GM12878 (cell line): ENCODE measurements at regions not wholly inside any gene's neighbourhood (a gene's known extent, or its start where the extent isn't known, plus 50 kb on each side); places are given as distances from the start of the nearest gene placed in this dataset.

Source experiments
- ASH2L ChIP-seq: fragments of 300-600, 200-600 bp; sonication (generic); IDR thresholded peaks from 2 replicates; pipeline ENCODE4 v1.6.1; 2017; ENCODE audit warnings: low read depth, mild to moderate bottlenecking, borderline replicate concordance
- CEBPB ChIP-seq, 2 experiments: fragments of 150-350 bp in 1 of 2; IDR thresholded peaks; 2 replicates each; pipeline ENCODE4 v1.6.1; 2012 to 2014; ENCODE audit warnings: low read depth in 2 of 2, low read length in 2 of 2, borderline replicate concordance in 1 of 2, inconsistent platforms in 1 of 2
- POLR2A ChIP-seq: IDR thresholded peaks from 2 replicates; pipeline ENCODE4 v1.6.1; 2011; ENCODE audit warnings: low read depth, mild to moderate bottlenecking, low read length
- TF ChIP-seq, protein P1 (sequence below), 3 experiments: IDR thresholded peaks in 2 of 3; conservative IDR thresholded peaks in 1 of 3; 2 replicates each; pipeline ENCODE4 v1.5.1; 2011; ENCODE audit warnings: low read depth in 3 of 3, low read length in 3 of 3, mild to moderate bottlenecking in 3 of 3, control low read depth in 2 of 3, moderate library complexity in 2 of 3, inconsistent platforms in 1 of 3, mixed read lengths in 1 of 3; ENCODE audit not compliant: control insufficient read depth in 2 of 3, insufficient read depth in 1 of 3; ENCODE audit errors: extremely low read depth in 1 of 3

DNA sequence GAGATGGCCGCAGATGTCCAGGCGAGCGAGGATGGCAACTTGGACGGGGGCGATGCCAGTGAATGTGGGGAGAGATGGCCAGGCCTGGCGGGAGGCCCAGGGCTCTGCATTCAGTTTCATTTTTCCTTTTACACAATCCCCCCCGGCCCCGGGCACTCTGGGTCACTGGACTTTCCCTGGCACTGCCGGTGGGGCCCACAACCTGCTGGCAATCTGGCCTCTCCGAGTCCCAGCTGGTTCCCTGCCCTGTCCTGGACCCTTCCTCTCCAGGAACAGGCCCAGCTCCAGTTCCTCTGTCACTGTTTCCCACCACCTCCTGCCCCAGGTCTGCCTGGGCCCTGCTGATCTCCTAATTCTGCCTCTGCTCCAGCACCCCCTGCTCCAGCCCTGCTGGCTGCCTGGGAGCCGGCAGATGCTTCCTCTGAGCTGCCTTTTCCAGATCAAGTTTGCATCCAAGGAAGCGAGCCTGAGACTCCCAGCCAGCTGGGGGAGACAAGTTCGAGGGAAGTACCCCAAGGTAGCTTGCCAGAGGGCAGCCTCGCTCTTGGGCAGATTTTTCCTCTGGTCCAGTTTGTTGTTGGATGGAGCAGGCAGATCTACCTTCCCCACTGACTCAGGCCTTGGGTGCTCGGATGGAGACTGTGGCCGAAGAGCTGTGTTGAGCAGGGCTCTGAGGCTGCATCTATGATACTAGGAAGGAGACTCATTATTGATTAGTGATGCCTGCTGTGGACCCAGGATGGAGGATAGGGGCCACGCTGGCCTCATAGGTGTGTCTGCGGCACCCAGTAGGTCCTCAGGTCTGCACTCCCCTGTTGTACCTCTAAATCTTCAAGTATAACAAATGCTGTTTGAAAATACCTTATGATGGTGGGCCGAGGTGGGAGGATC is 83.2 kb downstream of the CEBPB start:
- TF ChIP-seq, protein P1, sequence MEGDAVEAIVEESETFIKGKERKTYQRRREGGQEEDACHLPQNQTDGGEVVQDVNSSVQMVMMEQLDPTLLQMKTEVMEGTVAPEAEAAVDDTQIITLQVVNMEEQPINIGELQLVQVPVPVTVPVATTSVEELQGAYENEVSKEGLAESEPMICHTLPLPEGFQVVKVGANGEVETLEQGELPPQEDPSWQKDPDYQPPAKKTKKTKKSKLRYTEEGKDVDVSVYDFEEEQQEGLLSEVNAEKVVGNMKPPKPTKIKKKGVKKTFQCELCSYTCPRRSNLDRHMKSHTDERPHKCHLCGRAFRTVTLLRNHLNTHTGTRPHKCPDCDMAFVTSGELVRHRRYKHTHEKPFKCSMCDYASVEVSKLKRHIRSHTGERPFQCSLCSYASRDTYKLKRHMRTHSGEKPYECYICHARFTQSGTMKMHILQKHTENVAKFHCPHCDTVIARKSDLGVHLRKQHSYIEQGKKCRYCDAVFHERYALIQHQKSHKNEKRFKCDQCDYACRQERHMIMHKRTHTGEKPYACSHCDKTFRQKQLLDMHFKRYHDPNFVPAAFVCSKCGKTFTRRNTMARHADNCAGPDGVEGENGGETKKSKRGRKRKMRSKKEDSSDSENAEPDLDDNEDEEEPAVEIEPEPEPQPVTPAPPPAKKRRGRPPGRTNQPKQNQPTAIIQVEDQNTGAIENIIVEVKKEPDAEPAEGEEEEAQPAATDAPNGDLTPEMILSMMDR (IDR thresholded peaks at IDR 0.05 in 2 of 3, conservative IDR thresholded peaks at IDR 0.05 in 1 of 3; ENCODE audit: control insufficient read depth in 2 of 3, extremely low read depth in 1 of 3, insufficient read depth in 1 of 3, low read depth in 3 of 3, low read length in 3 of 3), result no peak
- TF ChIP-seq ASH2L (no peak), POLR2A (no peak), CEBPB (IDR thresholded peaks at IDR 0.05; ENCODE audit: borderline replicate concordance in 1 of 2, low read depth in 2 of 2, low read length in 2 of 2) (no peak)
